Sigmoid colon (tissue), 4 donors: ENCODE measurements at regions not wholly inside any gene's neighbourhood (a gene's known extent, or its start where the extent isn't known, plus 50 kb on each side); places are given as distances from the start of the nearest gene placed in this dataset.

Experiments used
- CTCF ChIP-seq, 4 experiments: fragments of 450-650 bp in 3 of 4; fragments of 200-600 bp in 1 of 4; IDR thresholded peaks; one replicate each; pipeline ENCODE4 v1.5.1; 2016 to 2019; ENCODE audit warnings: antibody characterized with exemption in 4 of 4, mild to moderate bottlenecking in 3 of 4, moderate library complexity in 2 of 4
- EP300 ChIP-seq, 4 donors: sonication (generic); formaldehyde crosslinking; IDR thresholded peaks; one replicate each; pipeline ENCODE4 v1.6.1; 2017; ENCODE audit warnings: antibody characterized with exemption in 4 of 4
- POLR2A ChIP-seq, 2 donors: fragments of 450-650 bp; IDR thresholded peaks; one replicate each; pipeline ENCODE4 v1.6.1; 2016; ENCODE audit warnings: antibody characterized with exemption in 2 of 2, mild to moderate bottlenecking in 2 of 2, moderate library complexity in 2 of 2

DNA sequence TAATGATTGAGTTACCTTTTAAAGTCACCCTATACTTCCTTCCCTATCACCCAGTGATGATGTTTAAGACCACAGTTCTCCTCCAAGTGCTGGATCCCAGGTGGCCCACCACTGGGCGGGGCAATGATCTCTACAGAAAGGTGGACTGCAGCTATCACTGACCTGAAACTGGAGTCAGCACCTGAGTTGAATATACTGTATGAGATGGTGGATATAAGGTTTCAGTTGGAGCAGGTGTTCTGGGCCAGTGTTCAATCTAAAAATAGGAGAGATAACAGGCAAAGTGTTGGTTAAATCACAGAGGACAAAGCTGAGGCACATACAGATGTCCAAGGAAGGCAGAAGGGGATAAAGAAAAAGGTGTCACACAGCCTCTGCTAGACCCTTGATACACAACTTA, 96.6 kb downstream of the SIPA1L2 start:
- TF ChIP-seq POLR2A (IDR thresholded peaks at IDR 0.05) (no peak), EP300 (IDR thresholded peaks at IDR 0.05) (no peak), CTCF (IDR thresholded peaks at IDR 0.05) (no peak)
